ENCODE measurements at regions not wholly inside any gene's neighbourhood (a gene's known extent, or its start where the extent isn't known, plus 50 kb on each side); places are given as distances from the start of the nearest gene placed in this dataset.

DNA sequence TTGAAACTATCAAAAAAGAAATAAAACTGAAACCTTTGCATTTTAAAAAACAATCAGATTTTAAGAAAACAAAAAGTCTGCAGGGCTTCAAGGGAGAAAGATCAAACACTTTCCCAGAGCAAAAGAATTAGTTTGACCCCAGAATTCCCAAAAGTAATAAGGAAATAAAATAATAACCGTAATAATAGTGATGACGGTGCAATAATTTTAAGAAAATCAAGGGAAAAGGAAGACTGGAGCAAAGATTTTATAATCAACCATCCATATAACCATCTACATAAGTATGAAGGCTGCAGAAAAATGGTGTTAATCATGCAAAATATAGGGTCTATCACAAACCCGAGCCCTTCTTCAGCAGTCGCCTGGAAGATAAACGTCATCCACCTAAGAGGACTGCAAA, 634.8 kb downstream of the GALR1 start:
- DNase-seq: no peak
- TF ChIP-seq CTCF (IDR thresholded peaks at IDR 0.05; ENCODE audit: low read depth, low read length): no peak
- Histone ChIP-seq H3K9me3 (no peaks in the 10 kb centered on the region), H3K4me3 (ENCODE audit: low read depth, low read length) (no peak overlapping the region), H3K27me3 (0 out of 2 replicates have a peak, but pooled peaks cover 2% of the 10 kb centered on the region), H3K4me1 (no peaks in the 10 kb centered on the region), H3K36me3 (no peaks in the 10 kb centered on the region)

DNA sequence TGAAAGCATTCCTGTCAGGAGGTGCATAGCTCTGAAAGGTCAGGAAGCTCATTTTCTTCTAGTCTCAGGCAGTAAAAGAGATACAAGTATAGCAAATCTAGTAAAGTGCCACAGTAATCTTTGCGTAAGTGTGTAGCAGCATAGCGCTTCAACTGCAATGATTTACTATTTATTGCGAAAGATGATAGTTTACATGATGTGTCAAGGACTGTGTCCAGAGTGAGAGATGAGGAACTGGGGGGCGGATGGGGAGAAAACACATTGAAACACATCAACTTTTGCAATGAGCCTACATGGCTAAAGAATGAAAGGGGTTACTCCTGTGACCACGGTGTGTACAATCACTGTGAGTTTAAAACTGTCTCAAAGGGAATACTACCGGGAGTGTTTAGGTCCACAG, 644.4 kb downstream of the GALR1 start:
- TF ChIP-seq CTCF (IDR thresholded peaks at IDR 0.05; ENCODE audit: low read depth, low read length): no peak
- Histone ChIP-seq H3K27me3 (peaks cover 5% of the 10 kb centered on the region; the same call in 1 of the 2 replicates), H3K4me3 (ENCODE audit: low read depth, low read length) (no peak overlapping the region), H3K9me3 (no peaks in the 10 kb centered on the region), H3K36me3 (no peaks in the 10 kb centered on the region), H3K4me1 (no peaks in the 10 kb centered on the region)
- DNase-seq: no peak

DNA sequence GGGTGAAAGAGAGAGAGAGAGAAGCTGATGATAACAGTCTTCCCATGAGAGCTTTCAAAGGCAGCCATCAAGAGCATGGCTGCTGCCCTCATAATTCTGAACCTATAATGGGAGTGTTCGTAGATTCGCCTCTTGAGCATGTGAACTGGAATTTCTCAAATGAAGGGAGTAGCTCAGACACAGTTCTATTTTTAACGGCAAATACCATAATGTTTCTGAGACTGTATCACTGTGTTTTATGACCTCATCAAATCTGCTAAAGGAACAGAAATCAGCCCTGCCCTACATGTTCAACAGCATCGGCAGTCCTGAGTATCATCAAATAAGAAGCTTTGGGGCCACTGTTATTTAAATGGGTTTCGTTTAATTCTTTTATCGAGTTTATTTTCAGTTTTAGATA, 645.6 kb downstream of the GALR1 start:
- H3K4me1 ChIP-seq: no peaks in the 10 kb centered on the region
- no peak for TF ChIP-seq CTCF (IDR thresholded peaks at IDR 0.05; ENCODE audit: low read depth, low read length)

GRCh38 chr18:77896586-77897252, 647.1 kb downstream of the GALR1 start:
- no peak for DNase-seq
- TF ChIP-seq CTCF (IDR thresholded peaks at IDR 0.05; ENCODE audit: low read depth, low read length): no peak
- H3K36me3 ChIP-seq: no peaks in the 10 kb centered on the region
- no peaks in the 10 kb centered on the region for H3K9me3 ChIP-seq
- no peaks in the 10 kb centered on the region for H3K4me1 ChIP-seq
- H3K4me3 ChIP-seq (ENCODE audit: low read depth, low read length): no peak overlapping the region
- H3K27me3 ChIP-seq: peaks cover 7% of the 10 kb centered on the region; the same call in 1 of the 2 replicates

More for the DNA sequence above, 645.6 kb downstream of the GALR1 start:
- no peak for DNase-seq
- H3K36me3 ChIP-seq: no peaks in the 10 kb centered on the region
- H3K27me3 ChIP-seq: peaks cover 7% of the 10 kb centered on the region; the same call in 1 of the 2 replicates
- no peaks in the 10 kb centered on the region for H3K9me3 ChIP-seq
- no peak overlapping the region for H3K4me3 ChIP-seq (ENCODE audit: low read depth, low read length)

DNA sequence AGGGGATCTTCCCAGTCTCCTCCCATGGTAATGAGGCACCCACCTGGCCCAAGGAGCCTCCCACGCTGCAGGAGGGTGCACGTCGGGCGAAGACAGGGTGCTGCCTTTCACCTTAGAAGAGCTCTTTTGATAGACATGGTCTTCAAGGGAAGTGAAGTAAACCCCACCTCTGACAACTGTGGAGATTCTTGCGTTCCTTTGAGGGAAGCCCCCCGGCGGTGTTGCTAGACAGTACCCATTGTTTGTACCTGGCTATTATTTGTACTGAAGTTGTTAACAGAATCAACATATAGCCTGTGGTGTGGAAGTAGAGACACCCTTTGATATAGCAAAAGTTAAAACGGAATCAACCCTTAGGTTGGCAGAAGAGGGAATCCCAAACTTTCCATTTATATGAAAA, 648.0 kb downstream of the GALR1 start:
- no peak overlapping the region for H3K4me3 ChIP-seq (ENCODE audit: low read depth, low read length)
- H3K9me3 ChIP-seq: no peaks in the 10 kb centered on the region
- no peak for DNase-seq
- H3K27me3 ChIP-seq: peaks cover 7% of the 10 kb centered on the region; the same call in 1 of the 2 replicates
- TF ChIP-seq CTCF (IDR thresholded peaks at IDR 0.05; ENCODE audit: low read depth, low read length): no peak
- H3K4me1 ChIP-seq: no peaks in the 10 kb centered on the region
- no peaks in the 10 kb centered on the region for H3K36me3 ChIP-seq

GRCh38 chr18:77899972-77900754, 650.5 kb downstream of the GALR1 start:
- H3K9me3 ChIP-seq: no peaks in the 10 kb centered on the region
- peak; percentile 33 for DNase-seq
- TF ChIP-seq CTCF (IDR thresholded peaks at IDR 0.05; ENCODE audit: low read depth, low read length): peak; percentile 50
- no peaks in the 10 kb centered on the region for H3K4me1 ChIP-seq
- H3K36me3 ChIP-seq: no peaks in the 10 kb centered on the region
- H3K27me3 ChIP-seq: peaks cover 7% of the 10 kb centered on the region; the same call in 1 of the 2 replicates
- H3K4me3 ChIP-seq (ENCODE audit: low read depth, low read length): no peak overlapping the region; the same call in 1 of the 2 replicates

Data from BE2C (cell line).